GM21619 (cell line): ENCODE measurements at regions not wholly inside any gene's neighbourhood (a gene's known extent, or its start where the extent isn't known, plus 50 kb on each side); places are given as distances from the start of the nearest gene placed in this dataset.
"Not testable (repeated sequence)": the region's sequence is repeated elsewhere in the genome, so short reads cannot be mapped to it uniquely, and the experiment has no call there.

Experiments used
- ATAC-seq: cut with Tn5 transposase; IDR thresholded peaks from one replicate; pipeline ENCODE4 v1.9.1; 2021; ENCODE audit not compliant: unreplicated experiment

GRCh38 chr22:47437110-47437509, 674.7 kb downstream of the TBC1D22A start:
- no peak for ATAC-seq

GRCh38 chr22:47435826-47436225, 673.4 kb downstream of the TBC1D22A start:
- no peak for ATAC-seq

DNA sequence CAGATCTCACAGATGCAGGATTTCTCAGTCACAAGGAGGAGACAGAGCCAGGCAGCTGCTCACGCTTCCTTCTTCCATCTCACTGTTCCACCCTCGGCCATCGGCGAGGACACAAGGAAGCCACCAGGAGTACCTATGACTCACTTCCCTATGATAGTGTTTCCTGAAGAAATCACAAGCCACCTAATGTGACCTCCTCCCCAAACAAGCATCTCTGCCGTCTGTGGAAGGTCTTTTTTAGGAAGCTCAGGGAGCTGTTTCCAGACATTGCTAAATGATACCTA, 672.7 kb downstream of the TBC1D22A start:
- no peak for ATAC-seq

DNA sequence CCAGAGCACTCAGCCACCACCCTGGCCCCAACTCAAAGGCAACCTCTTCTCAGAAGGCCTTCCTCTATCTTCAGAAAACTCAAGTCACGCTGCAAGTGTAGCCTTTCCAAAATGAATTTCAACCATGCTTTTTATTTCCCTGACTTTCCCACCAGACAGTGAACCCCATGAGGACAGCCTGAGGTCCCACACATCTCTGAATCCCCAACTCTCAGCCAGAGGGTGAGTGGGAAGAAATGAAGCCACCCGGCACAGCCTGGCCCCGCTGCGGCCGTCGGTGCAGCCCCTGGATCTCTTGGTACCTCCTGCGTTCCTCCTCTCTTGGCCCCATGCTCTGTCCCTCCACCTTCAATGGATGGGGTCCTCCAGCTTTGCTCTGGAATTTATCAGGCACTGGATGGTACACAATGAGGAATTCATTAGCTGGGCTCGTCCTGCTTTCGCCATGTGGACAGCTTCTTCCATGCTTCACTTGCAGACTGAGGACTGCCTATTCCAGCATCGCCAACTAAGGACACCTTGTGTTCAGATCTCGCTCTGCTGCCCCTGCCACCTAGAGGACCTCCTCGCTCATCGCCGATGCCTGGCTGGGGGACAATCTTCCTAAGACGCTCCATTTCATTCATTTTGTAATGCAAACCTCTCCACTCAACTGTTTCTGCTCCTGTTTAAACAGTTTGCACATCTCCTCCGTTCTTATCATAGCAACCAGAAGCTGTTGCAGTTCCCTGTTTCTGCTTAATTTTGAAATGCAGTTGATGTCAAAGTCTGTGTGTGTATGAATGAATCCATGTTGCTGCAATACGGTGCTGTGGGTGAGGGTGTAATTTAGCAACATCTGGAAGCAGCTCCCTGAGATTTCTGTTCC, 672.1 kb downstream of the TBC1D22A start:
- no peak for ATAC-seq

DNA sequence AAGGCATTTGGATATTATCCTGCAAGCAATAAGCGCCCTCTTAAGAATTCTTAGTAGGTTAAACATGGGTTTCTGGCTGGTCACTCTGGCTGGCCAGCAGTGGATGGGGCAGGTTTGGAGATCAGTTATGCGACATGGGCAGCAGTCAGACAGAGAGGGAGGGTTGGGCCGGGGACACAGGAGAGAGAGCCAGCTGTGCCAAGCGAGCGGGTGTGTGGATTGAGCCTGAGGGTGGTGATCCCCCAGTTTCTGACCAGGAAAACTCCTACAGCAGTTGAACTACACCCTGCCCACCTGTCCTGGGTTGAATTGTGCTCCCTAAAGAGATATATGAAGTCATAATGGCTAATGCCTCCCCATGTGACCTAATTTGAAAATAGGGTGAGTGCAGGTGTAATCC, 671.2 kb downstream of the TBC1D22A start:
- no peak for ATAC-seq

DNA sequence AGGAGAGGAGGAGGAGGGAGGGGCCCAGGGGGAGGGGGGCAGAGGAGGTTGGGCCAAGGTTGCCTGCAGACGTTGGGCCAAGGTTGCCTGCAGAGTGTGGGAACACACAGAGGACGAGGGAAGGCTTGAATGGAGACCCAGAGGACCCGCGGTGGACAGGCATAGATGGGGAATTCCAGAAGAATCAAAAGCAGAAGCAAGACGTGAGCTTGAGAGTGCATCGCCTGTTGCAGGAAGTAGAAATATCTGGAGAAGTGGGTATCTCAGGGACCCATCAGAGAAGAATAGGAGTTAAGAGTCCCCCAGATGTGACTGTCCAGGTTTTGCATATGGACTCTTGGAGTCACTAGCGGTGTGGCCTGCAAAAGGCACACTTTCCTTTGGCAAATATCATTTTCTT, 670.2 kb downstream of the TBC1D22A start:
- no peak for ATAC-seq

GRCh38 chr22:47423861-47424820, 661.7 kb downstream of the TBC1D22A start:
- no peak for ATAC-seq

DNA sequence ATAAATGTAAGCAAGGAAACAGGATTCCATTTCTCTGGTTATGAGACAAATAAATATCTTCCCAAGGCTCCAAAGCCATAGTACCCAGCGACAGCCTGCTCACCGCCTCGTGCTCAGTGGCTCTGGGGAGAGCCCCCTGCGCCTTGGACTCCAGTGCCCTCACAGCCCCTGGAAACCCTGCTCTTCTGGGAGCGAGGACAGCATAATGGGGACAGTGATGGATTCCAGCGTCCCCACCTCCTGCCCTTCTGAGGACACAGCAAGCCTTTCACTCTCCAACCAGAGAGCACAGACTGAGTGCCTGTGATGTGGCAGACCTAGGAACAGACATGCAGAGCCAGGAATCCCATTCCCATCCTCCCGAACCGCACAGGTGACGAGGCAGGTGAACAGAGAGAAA, 660.8 kb downstream of the TBC1D22A start:
- ATAC-seq: no peak

DNA sequence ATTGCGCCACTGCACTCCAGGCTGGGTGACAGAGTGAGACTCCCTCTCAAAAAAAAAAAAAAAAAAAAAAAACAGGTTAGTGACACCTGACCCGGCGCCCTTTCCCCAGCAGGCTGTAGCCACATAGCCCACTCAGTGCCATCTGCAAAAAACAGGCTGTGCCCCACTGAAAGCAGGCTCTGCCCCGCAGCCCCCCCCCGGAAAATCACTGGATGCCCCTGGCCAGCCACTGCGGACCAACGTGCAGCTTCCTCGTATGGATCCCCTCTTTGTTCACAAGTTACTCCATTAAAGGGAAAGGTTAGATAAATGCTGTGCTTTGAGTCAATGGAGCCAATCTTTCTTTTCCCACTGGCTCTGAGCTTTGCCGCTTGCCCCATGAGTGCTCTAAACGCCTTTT, 660.3 kb downstream of the TBC1D22A start:
- no peak for ATAC-seq

GRCh38 chr22:47421846-47422245, 659.4 kb downstream of the TBC1D22A start:
- ATAC-seq: no peak

- no peak for ATAC-seq
Observed at GRCh38 chr22:47420211-47420610, 657.8 kb downstream of the TBC1D22A start.

GRCh38 chr22:47419239-47419638, 656.8 kb downstream of the TBC1D22A start:
- ATAC-seq: no peak

DNA sequence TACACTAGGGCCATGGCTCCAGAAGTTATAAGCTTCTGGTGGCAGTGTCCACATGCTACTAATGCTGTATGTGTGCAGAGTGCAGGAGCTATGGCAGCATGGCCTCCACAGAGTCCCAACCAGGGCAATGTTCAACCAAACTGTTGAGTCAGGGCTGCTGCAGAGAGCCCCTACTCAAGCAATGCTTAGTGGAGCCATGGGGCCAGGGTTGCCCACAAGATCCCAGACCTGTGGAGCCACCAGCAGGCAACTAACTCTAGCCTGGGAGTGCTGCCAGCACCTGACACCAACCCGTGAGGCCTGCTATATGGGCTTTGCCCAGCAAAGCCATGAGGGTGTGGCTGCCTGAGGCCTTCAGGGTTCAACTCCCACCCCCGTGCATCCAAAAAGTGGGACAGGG, 655.2 kb downstream of the TBC1D22A start:
- ATAC-seq: no peak

DNA sequence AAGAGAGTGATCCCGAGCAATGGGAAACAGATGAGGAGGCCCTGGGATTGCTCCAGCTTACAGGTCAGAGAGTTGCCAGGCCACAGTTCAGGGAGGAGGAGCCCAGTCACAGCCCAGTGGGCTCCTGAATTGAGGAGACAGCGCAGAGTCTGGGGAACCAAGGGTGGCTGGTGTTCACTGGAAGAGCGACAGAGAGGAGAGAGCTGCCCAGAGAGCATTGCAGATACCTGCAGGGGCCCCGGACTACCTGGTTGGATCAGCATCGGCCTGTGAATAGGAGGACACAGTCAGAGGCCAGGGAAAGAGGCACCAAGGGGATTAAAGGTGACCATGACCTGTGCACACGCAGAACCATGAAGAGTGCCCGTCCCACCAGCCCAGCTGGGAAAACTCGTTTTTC, 648.6 kb downstream of the TBC1D22A start:
- no peak for ATAC-seq

GRCh38 chr22:47409539-47410275, 647.3 kb downstream of the TBC1D22A start:
- no peak for ATAC-seq

DNA sequence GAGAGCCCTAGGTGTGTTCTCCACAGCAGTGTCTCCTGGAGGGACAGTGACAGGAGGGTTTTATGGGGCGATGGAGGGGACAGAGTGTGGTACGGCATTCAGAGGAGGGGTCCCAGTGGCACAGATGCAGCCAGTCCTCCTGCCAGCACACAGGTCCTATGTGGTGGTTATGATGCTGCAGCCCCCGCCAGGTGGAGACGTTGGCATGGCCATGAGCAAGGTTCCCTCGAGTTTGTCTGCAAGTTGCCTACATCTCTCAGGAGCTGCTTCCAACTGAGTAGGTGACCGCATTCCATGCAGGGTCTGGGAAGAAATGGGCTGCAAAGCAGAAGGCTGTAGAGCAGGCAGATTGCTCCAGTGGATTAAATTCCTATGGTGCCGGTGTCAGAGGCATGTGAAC, 646.0 kb downstream of the TBC1D22A start:
- no peak for ATAC-seq

DNA sequence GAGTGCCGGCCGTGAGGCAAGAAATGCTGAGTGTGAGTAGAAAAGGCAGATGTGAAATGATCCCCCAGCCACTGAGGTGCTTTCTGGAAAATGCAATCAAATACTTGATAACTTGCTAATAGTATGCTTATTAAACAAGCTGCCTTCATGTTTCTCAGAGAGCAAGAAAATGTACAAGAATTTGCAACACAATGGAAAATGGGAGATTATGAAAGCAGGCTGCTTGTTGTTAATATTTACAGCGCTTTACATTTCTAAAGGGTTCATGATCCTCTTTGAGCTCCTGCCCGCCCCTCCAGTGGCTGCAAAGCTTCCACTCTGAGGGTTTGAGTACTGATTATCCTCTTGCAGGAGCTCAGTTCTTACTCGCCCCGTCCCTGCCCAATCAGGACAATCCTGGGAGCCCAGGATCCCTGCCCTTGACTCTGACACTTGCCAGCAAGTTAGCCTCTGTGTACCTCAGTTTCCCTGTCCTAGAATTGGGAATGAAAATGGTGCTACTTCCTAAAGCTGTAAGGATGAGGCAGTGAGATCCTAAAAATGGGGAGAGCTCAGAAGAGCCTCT, 645.1 kb downstream of the TBC1D22A start:
- ATAC-seq: no peak

DNA sequence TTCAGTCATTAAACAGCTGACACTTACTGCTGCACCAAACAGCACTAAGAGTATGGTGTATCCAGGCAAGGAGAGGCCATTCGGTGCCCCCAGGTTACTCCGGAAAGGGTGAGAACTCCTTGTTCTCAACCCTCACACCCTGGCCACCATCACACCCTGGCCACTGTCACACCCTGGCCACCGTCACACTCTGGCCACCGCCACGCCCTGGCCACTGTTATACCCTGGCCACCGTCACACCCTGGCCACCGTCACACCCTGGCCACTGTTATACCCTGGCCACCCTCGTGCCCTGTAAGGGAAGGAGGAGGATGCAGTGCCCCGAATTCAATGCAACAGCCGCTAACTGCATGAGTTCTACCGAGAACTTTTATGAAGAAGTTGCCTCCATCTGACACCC, 644.4 kb downstream of the TBC1D22A start:
- ATAC-seq: no peak

GRCh38 chr22:47406180-47406834, 643.9 kb downstream of the TBC1D22A start:
- no peak for ATAC-seq

GRCh38 chr22:47405222-47405621, 642.8 kb downstream of the TBC1D22A start:
- not testable (repeated sequence) for ATAC-seq
